Fibroblast of skin of back (primary cell): ENCODE measurements at regions not wholly inside any gene's neighbourhood (a gene's known extent, or its start where the extent isn't known, plus 50 kb on each side); places are given as distances from the start of the nearest gene placed in this dataset.

ENCODE experiments used
- DNase-seq: peaks from one replicate; pipeline ENCODE4 v3.0.0-alpha.2; 2013

DNA sequence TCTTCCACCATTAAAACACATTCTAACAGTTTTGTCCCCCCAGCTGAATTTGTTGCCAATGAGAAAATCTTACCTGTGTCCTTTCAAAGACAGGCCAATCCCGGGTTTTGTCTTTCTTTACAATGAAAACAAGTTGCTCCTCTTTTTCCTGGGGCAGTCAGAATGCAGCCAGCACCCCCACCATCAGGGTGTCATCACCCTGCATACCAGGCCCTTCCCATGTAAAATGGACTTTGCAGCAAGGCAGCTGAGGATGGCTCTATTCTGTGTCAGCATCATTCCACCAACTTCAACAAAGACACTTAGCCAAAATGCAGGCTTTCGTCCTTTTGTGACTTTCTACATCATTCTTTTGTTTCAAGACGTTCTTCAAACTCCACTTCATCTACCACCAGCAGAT is 490.9 kb downstream of the OCA2 start:
- no peak for DNase-seq

DNA sequence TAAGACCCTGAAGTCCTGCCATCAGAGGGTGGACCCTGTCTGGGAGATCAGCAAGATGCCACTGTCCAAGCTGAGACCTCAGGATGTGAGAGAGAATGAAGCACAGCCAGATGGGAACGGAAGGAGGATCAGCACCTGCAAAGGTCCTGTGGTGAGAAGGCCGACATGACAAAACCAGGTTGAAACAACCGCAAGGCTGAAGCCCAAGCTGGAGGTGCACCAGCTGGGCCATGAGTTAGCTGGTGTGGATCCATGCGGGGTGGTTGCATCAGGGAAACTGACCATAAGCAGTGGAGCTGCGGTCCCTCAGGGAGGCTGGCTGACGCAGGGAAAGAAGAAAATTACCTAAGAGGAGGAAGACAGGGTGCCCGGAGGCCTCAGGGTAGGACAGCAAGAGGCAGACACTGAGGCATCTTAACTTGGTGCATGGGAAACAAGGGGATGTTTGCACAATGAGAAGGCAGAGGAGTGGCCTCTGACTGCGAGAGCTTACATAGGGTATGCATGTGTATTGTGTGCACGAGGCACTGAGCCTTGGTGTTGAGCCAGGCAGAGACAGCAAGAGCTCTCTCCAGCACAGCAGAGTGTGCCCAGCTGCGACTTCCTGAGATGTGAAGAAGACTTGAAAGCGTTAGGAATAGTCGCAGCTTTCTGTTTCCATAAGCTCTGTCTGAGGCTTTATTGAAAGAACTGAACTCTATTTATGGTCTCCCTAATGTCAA is 497.7 kb downstream of the OCA2 start:
- DNase-seq = peak; percentile 41

GRCh38 chr15:27599034-27599433 is 500.1 kb downstream of the OCA2 start:
- no peak for DNase-seq

GRCh38 chr15:27598251-27599009 is 500.7 kb downstream of the OCA2 start:
- DNase-seq = no peak

DNA sequence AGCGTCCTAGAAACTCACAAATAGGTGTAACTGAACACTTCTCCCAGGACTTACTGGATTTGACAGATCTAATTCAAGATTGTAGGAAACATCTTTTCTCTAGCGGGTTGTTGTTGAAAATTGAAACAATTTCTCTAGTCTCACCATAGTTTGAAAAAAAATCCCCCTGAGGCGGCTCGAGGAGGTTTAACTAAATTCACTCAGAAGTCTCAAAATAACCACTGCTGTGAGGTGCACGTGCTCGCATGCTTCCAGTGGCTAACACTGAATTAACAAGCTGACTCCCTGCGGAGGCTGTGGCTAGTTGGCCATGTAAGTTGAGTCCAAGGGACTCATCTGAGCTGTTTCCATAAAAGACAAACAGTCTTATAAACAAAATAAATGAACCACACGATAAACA is 503.9 kb downstream of the OCA2 start:
- DNase-seq = no peak

- DNase-seq = peak; percentile 41
Measured at GRCh38 chr15:27592036-27592760, 506.9 kb downstream of the OCA2 start.
